SU-DHL-6 (cell line): ENCODE measurements at regions not wholly inside any gene's neighbourhood (a gene's known extent, or its start where the extent isn't known, plus 50 kb on each side); places are given as distances from the start of the nearest gene placed in this dataset.

Experiments
- CTCF ChIP-seq: fragments of 200-600 bp; sonication (generic); IDR thresholded peaks from one replicate; pipeline ENCODE4 v1.5.1; 2017; ENCODE audit warnings: antibody characterized with exemption, mild to moderate bottlenecking, low read length, moderate library complexity; ENCODE audit not compliant: insufficient read depth, poor library complexity, severe bottlenecking
- EZH2phosphoT487 ChIP-seq: fragments of 200-600 bp; sonication (generic), shearing (Covaris generic); conservative IDR thresholded peaks from 2 replicates; pipeline ENCODE4 v1.6.1; 2018; ENCODE audit warnings: mild to moderate bottlenecking, antibody characterized with exemption, low read length, moderate library complexity, mixed read lengths

GRCh38 chr12:115830633-115831032 lies 446.9 kb downstream of the MED13L start:
- TF ChIP-seq CTCF (no peak), EZH2phosphoT487 (no peak)
